SK-N-DZ (cell line): ENCODE measurements at regions not wholly inside any gene's neighbourhood (a gene's known extent, or its start where the extent isn't known, plus 50 kb on each side); places are given as distances from the start of the nearest gene placed in this dataset.
"Not testable (repeated sequence)": the region's sequence is repeated elsewhere in the genome, so short reads cannot be mapped to it uniquely, and the experiment has no call there.

Experiments used
- DNase-seq: peaks from one replicate; pipeline ENCODE4 v3.0.0-alpha.2; 2015; ENCODE audit warnings: low spot score

DNA sequence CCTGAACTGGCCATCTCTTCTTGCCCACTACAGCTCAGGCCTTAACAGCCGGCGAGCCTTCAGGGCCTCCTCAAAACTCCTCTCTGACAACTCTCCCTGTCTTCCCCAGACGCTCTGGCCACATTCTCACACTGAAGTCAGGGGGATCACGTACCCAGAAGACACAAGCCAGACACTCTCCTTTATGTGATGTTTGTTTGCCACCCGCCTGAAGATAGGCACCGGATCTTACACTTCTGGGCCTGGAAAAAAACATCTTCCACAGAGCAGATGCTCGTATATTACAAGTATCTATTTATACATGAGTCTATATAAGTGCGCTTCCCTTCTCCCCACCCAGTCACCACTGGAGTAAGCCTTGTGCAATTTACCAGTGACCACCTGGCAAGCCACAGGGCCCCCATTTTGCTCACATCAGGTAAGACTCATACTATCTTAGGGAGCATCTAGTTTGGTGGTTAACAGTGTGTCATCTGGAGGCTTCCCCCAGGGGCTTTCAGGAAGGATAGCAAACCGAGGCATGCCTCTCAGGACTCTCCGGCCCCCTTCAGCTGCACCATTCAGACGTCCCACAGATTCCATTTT lies 349.4 kb downstream of the SOX9 start:
- DNase-seq: peak; percentile 29

DNA sequence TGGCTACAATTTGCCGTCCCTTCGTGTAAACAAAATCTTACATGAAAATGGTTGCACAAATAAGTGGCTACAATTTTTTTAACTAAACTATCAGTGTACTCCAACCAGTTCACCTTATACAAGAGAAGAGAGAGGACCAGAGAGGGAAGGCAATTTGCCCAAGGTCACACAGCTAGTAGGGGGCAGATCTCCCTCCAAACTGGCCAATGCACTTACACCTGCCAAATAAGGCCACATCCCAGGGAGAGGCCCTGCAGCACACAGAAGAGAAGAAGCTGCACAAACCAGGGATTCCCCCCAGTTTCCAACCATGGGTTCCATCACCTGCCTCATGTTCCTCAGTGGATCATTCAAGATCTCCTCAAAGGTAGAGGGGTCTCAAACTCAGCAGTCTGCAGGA lies 349.9 kb downstream of the SOX9 start:
- DNase-seq: no peak

DNA sequence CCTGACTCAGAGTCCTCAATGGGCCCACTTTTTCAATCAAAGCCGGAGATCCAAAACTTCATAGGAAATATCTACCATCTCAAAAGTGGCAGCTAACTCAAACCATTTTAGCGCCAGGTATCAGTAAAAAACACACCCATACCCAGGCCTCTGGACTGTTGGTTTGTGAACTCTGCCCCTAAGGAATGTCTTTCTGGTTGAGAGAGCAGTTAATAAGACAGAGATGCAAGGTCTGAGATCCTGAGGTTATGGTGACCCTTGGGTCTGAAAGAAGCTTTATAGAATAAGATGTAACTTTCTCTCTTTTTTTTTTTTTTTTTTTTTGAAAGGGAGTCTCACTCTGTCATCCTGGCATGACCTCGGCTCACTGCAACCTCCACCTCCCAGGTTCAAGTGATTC lies 350.5 kb downstream of the SOX9 start:
- DNase-seq: no peak

- peak; percentile 56 for DNase-seq
Measured at GRCh38 chr17:72472106-72472505, 351.3 kb downstream of the SOX9 start.

DNA sequence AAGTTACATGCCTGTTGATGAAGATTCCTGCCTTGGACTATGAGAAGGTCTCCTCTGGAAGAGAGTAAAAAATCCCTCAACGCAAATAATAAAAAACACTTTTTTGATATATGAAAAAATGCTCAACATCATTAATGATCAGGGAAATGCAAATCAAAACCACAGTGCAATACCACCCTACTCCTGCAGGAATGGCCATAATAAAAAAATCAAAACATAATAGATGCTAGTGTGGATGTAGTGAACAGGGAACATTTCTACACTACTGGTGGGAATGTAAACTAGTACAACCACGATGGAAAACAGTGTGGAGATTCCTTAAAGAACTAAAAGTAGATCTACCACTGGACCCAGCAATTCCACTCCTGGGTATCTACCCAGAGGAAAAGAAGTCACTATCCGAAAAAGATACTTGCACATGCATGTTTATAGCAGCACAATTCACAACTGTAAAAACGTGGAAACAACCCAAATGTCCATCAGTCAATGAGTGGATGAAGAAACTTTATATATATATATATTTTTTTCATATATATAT lies 352.1 kb downstream of the SOX9 start:
- not testable (repeated sequence) for DNase-seq

DNA sequence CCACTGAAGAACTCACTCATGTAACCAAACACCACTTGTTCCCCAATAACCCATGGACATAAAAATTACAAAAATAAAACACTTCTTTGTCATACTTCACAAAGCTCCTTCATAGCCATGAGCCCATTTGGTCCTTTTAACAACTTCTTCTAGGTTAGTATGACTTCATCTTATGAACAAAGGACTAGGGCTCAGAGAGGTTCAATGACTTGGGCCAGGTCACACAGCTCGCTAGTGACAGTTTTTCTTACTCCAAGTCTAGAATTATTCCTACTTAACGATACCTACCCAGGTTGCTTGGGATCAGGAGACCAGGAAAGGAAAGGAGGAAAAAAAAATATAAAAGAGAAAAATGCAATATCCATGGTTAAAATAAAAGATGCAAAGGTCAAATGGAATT lies 353.4 kb downstream of the SOX9 start:
- DNase-seq: peak; percentile 24

DNA sequence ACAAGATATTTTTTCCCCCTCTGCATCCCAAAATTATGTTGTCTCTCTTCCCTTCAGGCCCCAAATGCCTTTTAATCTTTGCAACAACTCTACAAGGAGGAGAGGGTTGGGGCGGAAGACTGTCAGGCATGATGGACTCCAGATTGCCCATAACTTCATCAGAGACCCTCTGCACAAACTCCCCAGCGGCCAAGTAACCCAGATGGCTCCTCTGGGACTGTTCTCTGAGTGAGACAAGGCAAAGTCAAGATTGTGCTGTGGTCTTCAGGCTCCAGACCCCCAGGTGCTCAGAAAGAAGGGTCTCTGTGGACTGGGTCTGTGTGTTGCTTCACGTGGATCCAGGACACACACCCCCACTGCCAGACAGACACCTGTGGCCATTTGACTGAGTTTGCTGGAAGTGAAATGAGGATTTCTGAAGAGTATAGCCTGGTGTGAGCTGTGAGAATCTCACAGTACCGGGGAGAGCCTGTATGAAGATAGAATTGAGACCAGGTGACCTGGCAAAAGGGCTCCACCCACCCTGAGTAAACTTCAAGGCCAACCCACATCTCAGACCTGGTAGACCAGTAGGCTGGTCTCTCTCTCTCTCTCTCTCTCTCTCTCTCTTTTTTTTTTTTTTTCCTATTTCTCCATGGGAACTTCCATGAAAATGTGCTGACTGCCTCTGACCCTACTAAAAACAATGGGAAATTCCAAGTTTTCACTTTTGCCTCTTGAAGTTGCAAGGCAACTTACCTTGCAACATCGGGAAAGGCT lies 354.1 kb downstream of the SOX9 start:
- DNase-seq: peak; percentile 98

- no peak for DNase-seq
Measured at GRCh38 chr17:72476134-72476533, 355.3 kb downstream of the SOX9 start.

GRCh38 chr17:72476575-72476986 lies 355.8 kb downstream of the SOX9 start:
- no peak for DNase-seq

- DNase-seq: peak; percentile 25
Measured at GRCh38 chr17:72477491-72477890, 356.7 kb downstream of the SOX9 start.

DNA sequence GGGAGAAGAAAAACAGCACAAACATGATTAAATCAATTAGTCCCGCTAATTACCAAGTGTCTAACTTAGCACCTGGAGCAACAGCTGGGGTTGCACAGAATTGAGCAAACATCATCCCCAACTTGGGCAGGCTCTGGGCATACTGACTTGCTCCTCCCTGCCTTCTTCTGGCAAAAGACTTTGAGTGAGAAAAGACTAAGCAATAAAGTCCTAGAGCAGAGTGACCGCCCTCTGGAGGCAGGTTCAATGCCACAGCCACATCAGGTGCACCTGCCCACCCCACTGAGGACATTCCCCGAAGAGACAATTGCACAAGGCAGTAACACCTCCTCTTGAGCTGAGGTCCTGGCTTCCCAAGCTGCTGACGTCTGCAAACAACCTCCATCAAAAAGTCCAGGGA lies 358.3 kb downstream of the SOX9 start:
- no peak for DNase-seq

GRCh38 chr17:72481572-72481971 lies 360.8 kb downstream of the SOX9 start:
- no peak for DNase-seq

DNA sequence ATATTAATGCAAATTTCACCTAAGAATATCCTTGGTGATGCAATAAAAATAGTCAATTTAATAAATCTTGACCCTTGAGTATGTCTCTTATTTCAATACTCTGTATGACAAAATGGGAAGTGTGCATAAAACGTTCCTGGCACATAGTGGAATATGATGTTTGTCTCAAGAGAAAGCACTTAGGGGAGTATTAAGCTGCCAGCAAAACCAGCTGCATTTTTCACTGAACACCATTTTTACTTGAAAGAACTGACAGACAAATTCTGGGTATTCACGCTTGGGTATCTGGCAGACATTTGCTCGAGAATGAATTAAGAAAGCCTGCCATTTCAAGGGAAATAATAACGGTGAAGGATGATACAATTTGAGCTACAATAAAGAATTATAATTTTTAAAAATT lies 364.8 kb downstream of the SOX9 start:
- no peak for DNase-seq

DNA sequence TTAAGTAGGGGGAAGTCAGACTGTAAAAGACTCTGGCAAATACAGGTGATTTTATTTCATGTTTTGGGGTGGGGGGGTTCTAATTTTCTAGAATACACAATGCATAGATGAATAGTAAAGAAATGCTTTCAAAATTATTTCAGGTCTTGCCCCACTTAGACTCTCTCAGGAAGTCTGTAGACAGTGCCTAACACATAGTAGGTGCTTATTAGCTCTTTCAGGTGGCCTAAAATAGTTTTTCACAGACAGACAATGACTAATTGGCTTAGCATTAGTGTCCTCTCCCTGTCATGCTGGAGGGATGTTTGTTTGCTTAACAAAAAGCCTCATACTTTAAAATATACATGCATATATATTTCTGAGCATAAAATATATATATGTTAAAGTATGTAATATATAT lies 366.0 kb downstream of the SOX9 start:
- no peak for DNase-seq

- DNase-seq: no peak
Measured at GRCh38 chr17:72487731-72488494, 367.1 kb downstream of the SOX9 start.

DNA sequence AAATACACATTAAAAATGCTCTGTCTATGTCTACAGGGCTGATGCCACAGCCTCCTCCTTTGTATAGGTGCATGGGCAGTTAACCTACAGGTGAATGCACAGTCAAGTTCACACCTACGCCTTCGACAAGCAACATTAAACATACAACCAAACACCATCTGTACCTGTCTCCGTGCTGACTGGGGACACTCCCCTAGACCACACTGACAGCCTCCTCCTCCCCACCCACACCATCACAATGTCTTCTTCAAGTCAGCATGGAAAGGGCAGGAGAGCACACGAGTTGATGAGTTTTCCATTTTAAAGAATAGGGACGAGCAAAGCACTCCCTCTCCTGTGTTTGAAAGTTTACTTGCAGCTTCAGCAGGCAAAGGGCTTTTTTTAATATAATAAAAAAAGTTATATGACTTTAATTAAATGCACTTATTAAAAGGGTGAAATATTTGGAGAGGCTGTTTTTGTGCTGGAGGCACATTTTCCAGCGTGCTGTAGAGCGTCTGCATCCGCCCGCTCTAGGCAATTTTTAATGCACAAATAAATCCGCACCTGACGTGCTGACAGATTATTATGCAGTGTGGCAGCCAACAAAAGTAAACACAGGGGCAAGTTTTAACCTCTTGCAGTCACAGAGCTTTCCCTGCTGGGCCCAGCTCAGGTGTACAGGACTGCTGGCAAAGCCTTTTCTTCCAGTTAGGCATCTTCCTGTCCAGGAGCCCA lies 367.9 kb downstream of the SOX9 start:
- DNase-seq: no peak

DNA sequence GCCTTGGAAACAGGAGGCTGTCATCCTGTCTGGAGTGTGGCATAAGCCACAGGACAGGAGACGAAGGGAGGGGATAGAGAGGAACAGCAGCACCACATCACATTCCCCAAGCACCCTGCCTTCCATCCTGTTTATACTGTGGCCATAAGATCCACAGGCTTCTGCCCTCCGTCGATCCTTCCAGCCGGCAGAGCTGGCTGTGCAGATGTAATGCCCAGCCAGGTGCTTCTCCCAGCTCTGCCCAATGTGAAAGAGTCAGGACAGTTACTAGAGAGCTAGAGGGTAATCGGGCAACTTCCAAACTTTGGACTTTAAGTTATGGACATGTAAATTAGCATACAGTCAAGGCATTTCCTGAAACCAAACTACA lies 368.4 kb downstream of the SOX9 start:
- no peak for DNase-seq

GRCh38 chr17:72491102-72491501 lies 370.3 kb downstream of the SOX9 start:
- DNase-seq: no peak

DNA sequence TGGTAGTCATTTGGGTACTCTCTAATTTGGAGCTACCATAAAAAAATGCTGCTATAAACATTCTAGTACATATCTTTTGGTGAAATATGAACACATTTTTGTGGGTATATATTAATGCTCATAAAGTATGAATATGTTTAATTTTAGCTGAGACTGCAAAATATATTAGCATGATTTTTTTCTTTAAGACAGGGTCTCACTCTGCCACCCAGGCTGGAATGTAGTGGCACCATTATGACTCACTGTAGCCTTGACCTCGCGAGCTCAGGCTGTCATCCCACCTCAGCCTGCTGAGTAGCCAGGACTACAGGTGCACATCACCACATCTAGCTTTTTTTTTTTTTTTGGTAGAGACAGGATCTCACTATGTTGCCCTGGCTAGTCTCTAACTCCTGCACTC lies 371.7 kb downstream of the SOX9 start:
- DNase-seq: no peak

- no peak for DNase-seq
Measured at GRCh38 chr17:72492941-72493340, 372.1 kb downstream of the SOX9 start.

GRCh38 chr17:72494566-72494965 lies 373.7 kb downstream of the SOX9 start:
- no peak for DNase-seq

- no peak for DNase-seq
Measured at GRCh38 chr17:72496461-72496860, 375.6 kb downstream of the SOX9 start.
